ENCODE measurements at regions not wholly inside any gene's neighbourhood (a gene's known extent, or its start where the extent isn't known, plus 50 kb on each side); places are given as distances from the start of the nearest gene placed in this dataset.

DNA sequence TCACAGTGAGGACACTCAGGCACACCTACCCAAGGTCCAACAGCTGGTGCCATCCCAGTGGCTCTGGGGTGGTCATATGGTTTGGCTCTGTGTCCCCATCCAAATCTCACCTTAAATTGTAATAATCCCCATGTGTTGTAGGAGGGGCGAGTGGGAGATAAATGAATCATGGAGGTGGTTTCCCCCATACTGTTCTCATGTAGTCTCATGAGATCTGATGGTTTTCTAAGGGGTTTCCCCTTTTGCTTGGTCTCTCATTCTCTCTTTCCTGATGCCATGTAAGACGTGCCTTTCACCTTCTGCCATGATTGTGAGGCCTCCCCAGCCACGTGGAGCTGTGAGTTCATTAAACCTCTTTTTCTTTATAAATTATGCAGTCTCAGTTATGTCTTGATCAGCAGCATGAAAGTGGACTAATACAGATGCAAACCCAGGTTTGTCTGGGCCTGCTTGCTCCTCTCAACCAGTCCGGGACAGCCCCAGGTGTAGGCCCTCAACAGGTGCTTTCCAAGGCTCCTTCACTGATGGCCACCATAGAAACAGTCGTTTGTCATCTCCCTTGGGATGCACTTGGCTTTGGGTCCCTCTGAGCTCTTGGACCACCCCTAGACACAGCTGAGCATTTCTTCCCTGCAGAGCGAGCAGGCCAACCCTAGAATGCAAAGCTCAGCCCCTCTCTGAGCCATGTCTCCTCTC, 101.3 kb upstream of the CTBP2 start:
- intact Hi-C loops (cut with DNase I): no loop called here
- no peak for ATAC-seq
- no peaks in the 10 kb centered on the region for H3K36me3 ChIP-seq
- H3K4me3 ChIP-seq: no peak overlapping the region
- TF ChIP-seq, protein P1, sequence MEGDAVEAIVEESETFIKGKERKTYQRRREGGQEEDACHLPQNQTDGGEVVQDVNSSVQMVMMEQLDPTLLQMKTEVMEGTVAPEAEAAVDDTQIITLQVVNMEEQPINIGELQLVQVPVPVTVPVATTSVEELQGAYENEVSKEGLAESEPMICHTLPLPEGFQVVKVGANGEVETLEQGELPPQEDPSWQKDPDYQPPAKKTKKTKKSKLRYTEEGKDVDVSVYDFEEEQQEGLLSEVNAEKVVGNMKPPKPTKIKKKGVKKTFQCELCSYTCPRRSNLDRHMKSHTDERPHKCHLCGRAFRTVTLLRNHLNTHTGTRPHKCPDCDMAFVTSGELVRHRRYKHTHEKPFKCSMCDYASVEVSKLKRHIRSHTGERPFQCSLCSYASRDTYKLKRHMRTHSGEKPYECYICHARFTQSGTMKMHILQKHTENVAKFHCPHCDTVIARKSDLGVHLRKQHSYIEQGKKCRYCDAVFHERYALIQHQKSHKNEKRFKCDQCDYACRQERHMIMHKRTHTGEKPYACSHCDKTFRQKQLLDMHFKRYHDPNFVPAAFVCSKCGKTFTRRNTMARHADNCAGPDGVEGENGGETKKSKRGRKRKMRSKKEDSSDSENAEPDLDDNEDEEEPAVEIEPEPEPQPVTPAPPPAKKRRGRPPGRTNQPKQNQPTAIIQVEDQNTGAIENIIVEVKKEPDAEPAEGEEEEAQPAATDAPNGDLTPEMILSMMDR (IDR thresholded peaks at IDR 0.05): no peak
- H3K27me3 ChIP-seq: peaks cover 0 to 23% (median 0%) of the 10 kb centered on the region in 7 donors
- no peak overlapping the region for H3K27ac ChIP-seq
- H3K4me1 ChIP-seq: no peaks in the 10 kb centered on the region
- WGBS, 2 donors: 74 to 77% methylated on average over 6 of the region's 6 CpGs
- no peak for DNase-seq
- H3K9me3 ChIP-seq: no peaks in the 10 kb centered on the region

DNA sequence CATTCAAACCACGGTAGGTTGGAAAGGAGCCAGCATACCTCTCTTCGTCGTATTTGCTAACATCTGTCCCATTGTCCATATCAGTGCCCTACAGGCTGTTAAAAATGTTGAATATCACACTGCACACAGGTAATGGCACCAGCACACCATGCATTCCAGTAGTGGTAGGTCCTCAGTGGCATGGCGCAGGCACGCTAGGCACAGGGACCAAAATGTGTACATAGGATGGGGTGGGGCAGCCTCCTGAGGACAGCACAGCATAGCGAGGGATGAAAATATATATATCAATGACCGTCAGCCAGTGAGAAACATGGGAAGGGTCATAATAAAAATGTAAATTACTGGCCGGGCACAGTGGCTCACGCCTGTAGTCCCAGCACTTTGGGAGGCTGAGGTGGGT, 99.9 kb upstream of the CTBP2 start:
- WGBS, 2 donors: 90 to 92% methylated on average over 9 of the region's 9 CpGs
- no peak for ATAC-seq
- TF ChIP-seq, protein P1 (IDR thresholded peaks at IDR 0.05): no peak

DNA sequence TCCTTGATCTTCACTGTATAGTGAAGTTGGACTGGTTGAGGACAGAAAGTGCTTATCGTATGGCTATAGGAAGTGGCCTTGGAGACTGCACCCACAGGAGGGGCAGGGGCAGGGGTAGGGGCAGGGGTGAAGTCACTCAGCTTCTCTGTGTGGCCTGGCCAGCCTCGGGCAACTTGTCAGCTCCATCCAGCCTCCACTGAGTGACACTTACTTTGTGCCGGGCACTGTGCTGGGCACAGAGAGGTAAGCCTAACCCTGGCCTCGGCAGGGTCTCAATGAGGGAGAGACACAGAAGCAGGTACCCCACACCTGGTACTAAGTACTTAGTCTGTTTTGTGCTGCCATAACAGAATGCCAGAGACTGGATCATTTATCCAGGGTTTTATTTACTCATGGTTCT, 99.3 kb upstream of the CTBP2 start:
- Histone ChIP-seq H3K4me1 (no peaks in the 10 kb centered on the region), H3K9me3 (no peaks in the 10 kb centered on the region), H3K27ac (no peak overlapping the region), H3K27me3 (peaks cover 0 to 19% (median 0%) of the 10 kb centered on the region in 7 donors), H3K36me3 (no peaks in the 10 kb centered on the region), H3K4me3 (no peak overlapping the region)
- DNase-seq (no peak), ATAC-seq (no peak)
- TF ChIP-seq, protein P1 (IDR thresholded peaks at IDR 0.05): no peak
- WGBS, 2 donors: 83 to 89% methylated on average over 4 of the region's 4 CpGs
- intact Hi-C loops (cut with DNase I): no loop called here

More for the DNA sequence above, 99.9 kb upstream of the CTBP2 start:
- DNase-seq: no peak
- Histone ChIP-seq H3K36me3 (no peaks in the 10 kb centered on the region), H3K4me1 (no peaks in the 10 kb centered on the region), H3K27me3 (peaks cover 0 to 23% (median 0%) of the 10 kb centered on the region in 7 donors), H3K27ac (no peak overlapping the region), H3K4me3 (no peak overlapping the region), H3K9me3 (no peaks in the 10 kb centered on the region)
- intact Hi-C loops (cut with DNase I): no loop called here

DNA sequence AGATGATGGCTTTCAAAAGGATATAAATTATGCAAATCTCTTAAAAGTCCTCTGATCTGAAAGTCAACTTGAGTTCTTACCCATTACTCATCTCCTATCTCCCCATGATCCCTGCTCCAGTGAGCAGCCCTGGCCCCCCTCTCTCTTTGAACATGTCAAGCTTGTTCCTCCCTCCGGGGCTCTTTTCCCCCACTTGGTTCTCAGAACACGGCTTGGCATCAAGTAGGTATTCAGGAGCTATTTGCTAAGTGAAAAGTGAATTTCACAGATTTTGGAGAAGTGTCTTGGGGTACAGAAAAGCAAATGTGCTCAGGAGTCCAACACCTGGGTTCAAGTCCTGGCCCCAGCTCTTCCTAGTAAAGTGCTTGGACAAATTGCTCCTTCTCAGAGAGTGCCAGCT, 98.3 kb upstream of the CTBP2 start:
- intact Hi-C loops (cut with DNase I): no loop called here
- Histone ChIP-seq H3K4me1 (no peaks in the 10 kb centered on the region), H3K27me3 (peaks cover 0 to 11% (median 0%) of the 10 kb centered on the region in 7 donors), H3K27ac (no peak overlapping the region), H3K9me3 (no peaks in the 10 kb centered on the region), H3K4me3 (no peak overlapping the region), H3K36me3 (no peaks in the 10 kb centered on the region)
- ATAC-seq: no peak
- DNase-seq: no peak
- TF ChIP-seq, protein P1 (IDR thresholded peaks at IDR 0.05): no peak
- 79 to 92% methylated on average over 2 of the region's 2 CpGs for WGBS, 2 donors
